Heart left ventricle (tissue), 16 donors: ENCODE measurements at regions not wholly inside any gene's neighbourhood (a gene's known extent, or its start where the extent isn't known, plus 50 kb on each side); places are given as distances from the start of the nearest gene placed in this dataset.

ENCODE experiments used
- ATAC-seq, 4 donors: fragments of 200-7000 bp; cut with Tn5 transposase; one replicate each; pipeline ENCODE4 v1.9.1; 2020 to 2022; ENCODE audit warnings: moderate library complexity in 4 of 4, mild to moderate bottlenecking in 3 of 4, moderate number of reproducible peaks in 1 of 4
- DNase-seq, 5 donors: peaks; one replicate each; pipeline ENCODE4 v3.0.0-alpha.2; 2020
- H3K27ac ChIP-seq, 12 donors: fragments of 200-600 bp; sonication (generic) in 4 of 12; one replicate each; pipeline versions ENCODE4 v1.5.0 to v1.8.0; 2016 to 2022; ENCODE audit warnings: mild to moderate bottlenecking in 2 of 12
- H3K27me3 ChIP-seq, 9 donors: fragments of 200-600 bp; sonication (generic) in 2 of 9; one replicate each; pipeline versions ENCODE4 v1.5.1 to v1.8.0; 2016 to 2022; ENCODE audit warnings: mild to moderate bottlenecking in 3 of 9
- H3K36me3 ChIP-seq, 9 donors: fragments of 200-600 bp; sonication (generic) in 2 of 9; one replicate each; pipeline versions ENCODE4 v1.5.0 to v1.8.0; 2018 to 2022; ENCODE audit warnings: mild to moderate bottlenecking in 2 of 9
- H3K4me1 ChIP-seq, 12 donors: fragments of 200-600 bp; sonication (generic) in 4 of 12; one replicate each; pipeline versions ENCODE4 v1.5.0 to v1.8.0; 2016 to 2022; ENCODE audit warnings: mild to moderate bottlenecking in 3 of 12
- H3K4me3 ChIP-seq, 12 donors: fragments of 200-600 bp; sonication (generic) in 4 of 12; one replicate each; pipeline versions ENCODE4 v1.5.0 to v1.8.0; 2017 to 2022; ENCODE audit warnings: mild to moderate bottlenecking in 9 of 12, moderate library complexity in 4 of 12
- H3K9me3 ChIP-seq, 12 donors: fragments of 200-600 bp; sonication (generic) in 4 of 12; one replicate each; pipeline versions ENCODE4 v1.5.0 to v1.8.0; 2016 to 2022; ENCODE audit warnings: mild to moderate bottlenecking in 1 of 12
- POLR2A ChIP-seq, 2 donors: fragments of 450-650 bp; IDR thresholded peaks; one replicate each; pipeline ENCODE4 v1.6.1; 2017; ENCODE audit warnings: antibody characterized with exemption in 2 of 2, mild to moderate bottlenecking in 2 of 2, moderate library complexity in 2 of 2
- WGBS, 4 donors: extraction: QIAGEN DNeasy Blood & Tissue Kit in 2 of 4; methylation state at CpG; one replicate each; pipeline versions ENCODE4 v1.1.5 to v1.1.7; 2013 to 2018; 5-methylcytosine and 5-hydroxymethylcytosine counted together
- intact Hi-C, 10 donors: fragments of 100-400 bp; cut with DNase I; formaldehyde crosslinking; loops; one replicate each; pipeline versions ENCODE4 v1.11.1 to v1.14.2; 2022
- TF ChIP-seq, protein P1 (sequence below), 12 donors: fragments of 200-600 bp; sonication (generic) in 4 of 12; IDR thresholded peaks; one replicate each; pipeline versions ENCODE4 v1.5.0 to v1.8.0; 2018 to 2022; ENCODE audit warnings: antibody characterized with exemption in 12 of 12, mild to moderate bottlenecking in 5 of 12
- donor health status: ischemic (EF 13 %, LVEDD 7.1; RV severe dilation, severe dysfunction).
- donor health status: healthy with polysubstance abuse.
- donor health status: DM: no; HTN: yes; CAD: no.
- donor health status: DM: no; HTN: no; CAD: no.
- donor health status: ischemic (EF 25% LVEDD 6.9; RV normal size, moderate dysfunction).
- donor health status: ischemic (EF 25% LVEDD 5.7; RV mildly dilated, moderate dysfunction).
- donor health status: healthy.
- donor health status: DM: yes; HTN: yes; CAD: no.
- donor health status: ischemic (EF 35%, LVEDD 5.7; RV mildly dilated, moderate dysfunction).
- donor health status: nonischemic (EF 11% LVEDD 7.7; RV severe dilation, severe dysfunction).
- donor health status: DM: yes; HTN: yes; CAD: no.
- donor health status: PGD.
- donor health status: ischemic (EF 29% LVEDD 5.4; RV normal size, mild dysfunction).
- donor health status: nonischemic (EF 23%, LVEDD 6.1; RV moderate dilation, normal function).

DNA sequence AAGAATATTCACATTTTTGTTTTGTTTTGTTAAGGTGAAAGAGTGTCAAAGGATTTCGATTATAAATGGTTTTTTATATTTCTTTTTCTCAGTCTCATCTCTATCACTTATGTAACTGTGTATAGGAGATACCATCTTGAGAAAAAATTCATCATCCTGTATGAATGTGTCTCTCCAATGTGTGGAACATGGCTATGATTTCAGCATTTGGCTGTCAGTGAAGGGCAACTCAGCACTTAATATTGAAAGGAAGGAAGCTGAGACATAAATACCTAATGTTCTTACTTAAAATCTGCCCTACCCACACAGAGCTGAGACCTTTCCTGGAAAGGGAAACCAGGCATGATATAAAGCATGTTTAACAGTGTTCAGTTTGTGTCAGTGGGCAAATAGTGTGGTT lies 474.2 kb upstream of the RIOK2 start:
- Histone ChIP-seq H3K27me3 (no peaks in the 10 kb centered on the region), H3K4me1 (no peaks in the 10 kb centered on the region), H3K27ac (no peak overlapping the region), H3K9me3 (no peaks in the 10 kb centered on the region), H3K4me3 (no peak overlapping the region), H3K36me3 (no peaks in the 10 kb centered on the region)
- ATAC-seq, result no peak
- TF ChIP-seq, protein P1, sequence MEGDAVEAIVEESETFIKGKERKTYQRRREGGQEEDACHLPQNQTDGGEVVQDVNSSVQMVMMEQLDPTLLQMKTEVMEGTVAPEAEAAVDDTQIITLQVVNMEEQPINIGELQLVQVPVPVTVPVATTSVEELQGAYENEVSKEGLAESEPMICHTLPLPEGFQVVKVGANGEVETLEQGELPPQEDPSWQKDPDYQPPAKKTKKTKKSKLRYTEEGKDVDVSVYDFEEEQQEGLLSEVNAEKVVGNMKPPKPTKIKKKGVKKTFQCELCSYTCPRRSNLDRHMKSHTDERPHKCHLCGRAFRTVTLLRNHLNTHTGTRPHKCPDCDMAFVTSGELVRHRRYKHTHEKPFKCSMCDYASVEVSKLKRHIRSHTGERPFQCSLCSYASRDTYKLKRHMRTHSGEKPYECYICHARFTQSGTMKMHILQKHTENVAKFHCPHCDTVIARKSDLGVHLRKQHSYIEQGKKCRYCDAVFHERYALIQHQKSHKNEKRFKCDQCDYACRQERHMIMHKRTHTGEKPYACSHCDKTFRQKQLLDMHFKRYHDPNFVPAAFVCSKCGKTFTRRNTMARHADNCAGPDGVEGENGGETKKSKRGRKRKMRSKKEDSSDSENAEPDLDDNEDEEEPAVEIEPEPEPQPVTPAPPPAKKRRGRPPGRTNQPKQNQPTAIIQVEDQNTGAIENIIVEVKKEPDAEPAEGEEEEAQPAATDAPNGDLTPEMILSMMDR (IDR thresholded peaks at IDR 0.05), result no peak
- no peak for TF ChIP-seq POLR2A (IDR thresholded peaks at IDR 0.05)
- intact Hi-C loops, result no loop called here
- WGBS, 4 donors, result 57 to 73% (median 67%) methylated on average over 1 of the region's 1 CpG
- DNase-seq, result no peak

DNA sequence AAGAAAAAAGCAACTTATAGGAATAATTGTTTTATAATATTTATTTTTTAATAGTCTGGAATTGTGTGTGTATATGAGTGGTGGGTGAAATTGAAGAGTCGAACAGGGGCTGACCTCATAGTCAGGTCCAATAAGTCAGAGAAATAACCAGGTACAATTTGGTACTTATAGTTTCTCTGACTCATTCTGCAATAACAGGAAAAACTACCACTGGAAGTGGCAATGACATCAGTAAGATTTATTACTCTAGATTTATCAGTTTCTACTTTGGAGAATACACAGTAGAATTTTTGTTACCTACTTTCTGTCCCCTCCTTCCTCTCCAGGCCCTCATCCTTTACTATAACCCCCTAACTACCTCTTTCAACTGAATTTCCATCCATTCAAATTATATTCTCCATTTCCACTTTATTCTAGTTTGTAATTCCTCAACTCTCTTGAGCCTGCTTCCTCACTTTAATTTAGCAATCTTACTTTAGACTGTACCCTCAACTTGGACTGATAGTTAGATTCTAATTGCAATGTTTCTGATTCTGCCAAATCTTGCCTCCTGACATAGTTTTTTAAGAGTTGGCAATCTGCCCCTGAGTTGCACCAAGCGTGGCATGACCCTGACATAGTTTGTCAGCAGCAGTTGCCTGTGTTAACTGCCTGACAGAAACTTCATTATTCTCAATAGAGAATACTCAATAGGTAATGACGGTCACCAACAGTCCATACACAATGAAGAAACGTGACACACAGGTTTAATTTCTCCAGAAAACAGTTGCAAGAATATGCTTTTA lies 475.3 kb upstream of the RIOK2 start:
- ATAC-seq (no peak), DNase-seq (no peak)
- no peaks in the 10 kb centered on the region for H3K36me3 ChIP-seq
- TF ChIP-seq, protein P1 (IDR thresholded peaks at IDR 0.05), result no peak
- TF ChIP-seq POLR2A (IDR thresholded peaks at IDR 0.05), result no peak
- no peaks in the 10 kb centered on the region for H3K4me1 ChIP-seq
- H3K27ac ChIP-seq, result no peak overlapping the region
- no peak overlapping the region for H3K4me3 ChIP-seq
- no peaks in the 10 kb centered on the region for H3K9me3 ChIP-seq
- WGBS, 4 donors, result 69 to 76% (median 73%) methylated on average over 4 of the region's 4 CpGs
- intact Hi-C loops, result no loop called here
- no peaks in the 10 kb centered on the region for H3K27me3 ChIP-seq

DNA sequence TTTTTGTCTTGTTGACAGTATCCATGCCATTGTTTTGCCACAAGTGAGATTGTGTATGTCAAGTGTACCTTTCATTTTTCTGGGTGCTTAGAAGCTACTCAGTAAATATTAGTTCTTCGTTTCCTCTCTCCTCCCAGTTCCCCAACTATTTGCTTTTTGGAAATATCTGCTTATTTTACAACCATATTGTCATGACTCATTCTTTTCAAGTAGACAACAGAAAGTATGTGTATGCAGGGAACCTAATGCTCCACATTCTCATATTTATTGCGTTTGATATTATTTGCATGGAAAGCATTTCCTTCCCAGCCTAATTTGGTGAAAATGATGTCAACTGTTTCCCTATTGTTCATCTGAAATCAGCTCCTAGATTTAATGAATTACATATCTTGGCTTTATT lies 483.7 kb upstream of the RIOK2 start:
- intact Hi-C loops, result no loop called here
- no peaks in the 10 kb centered on the region for H3K4me1 ChIP-seq
- WGBS, 4 donors, result 74 to 82% (median 76%) methylated on average over 2 of the region's 2 CpGs
- ATAC-seq (no peak), DNase-seq (no peak)
- H3K27me3 ChIP-seq, result no peaks in the 10 kb centered on the region
- peaks cover 0 to 2% (median 0%) of the 10 kb centered on the region in 12 donors for H3K9me3 ChIP-seq
- TF ChIP-seq, protein P1 (IDR thresholded peaks at IDR 0.05), result no peak
- TF ChIP-seq POLR2A (IDR thresholded peaks at IDR 0.05), result no peak
- H3K27ac ChIP-seq, result no peak overlapping the region
- H3K36me3 ChIP-seq, result no peaks in the 10 kb centered on the region
- H3K4me3 ChIP-seq, result no peak overlapping the region

DNA sequence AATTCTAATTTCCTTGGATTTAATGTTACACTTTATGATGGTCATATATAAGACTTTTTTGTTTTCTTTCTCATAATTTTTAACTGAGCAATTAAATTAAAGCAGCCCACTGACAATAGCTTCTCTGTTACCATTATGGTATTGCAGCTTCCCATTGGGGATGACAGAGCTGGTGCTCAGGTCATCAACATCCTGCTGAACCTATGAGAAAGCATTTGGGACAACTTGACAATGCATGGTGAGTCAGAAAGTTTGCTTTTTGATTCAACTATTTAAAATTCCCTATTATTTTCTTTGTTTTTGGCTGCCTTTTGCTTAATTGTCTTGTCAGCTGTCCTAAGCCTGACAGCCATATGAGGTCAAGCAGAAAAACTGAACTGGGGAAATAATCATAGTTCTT lies 487.4 kb upstream of the RIOK2 start:
- intact Hi-C loops, result no loop called here

More for the DNA sequence above, 487.4 kb upstream of the RIOK2 start:
- Histone ChIP-seq H3K27me3 (no peaks in the 10 kb centered on the region), H3K36me3 (no peaks in the 10 kb centered on the region), H3K4me1 (no peaks in the 10 kb centered on the region), H3K9me3 (peaks cover 0 to 2% (median 0%) of the 10 kb centered on the region in 12 donors), H3K4me3 (no peak overlapping the region), H3K27ac (no peak overlapping the region)
- TF ChIP-seq POLR2A (IDR thresholded peaks at IDR 0.05), result no peak
- TF ChIP-seq, protein P1 (IDR thresholded peaks at IDR 0.05), result no peak
- DNase-seq, result no peak
- ATAC-seq, result no peak
